ENCODE measurements at regions not wholly inside any gene's neighbourhood (a gene's known extent, or its start where the extent isn't known, plus 50 kb on each side); places are given as distances from the start of the nearest gene placed in this dataset.

GRCh38 chr10:117720931-117721835 lies 178.6 kb downstream of the EMX2 start:
- no peak for DNase-seq

DNA sequence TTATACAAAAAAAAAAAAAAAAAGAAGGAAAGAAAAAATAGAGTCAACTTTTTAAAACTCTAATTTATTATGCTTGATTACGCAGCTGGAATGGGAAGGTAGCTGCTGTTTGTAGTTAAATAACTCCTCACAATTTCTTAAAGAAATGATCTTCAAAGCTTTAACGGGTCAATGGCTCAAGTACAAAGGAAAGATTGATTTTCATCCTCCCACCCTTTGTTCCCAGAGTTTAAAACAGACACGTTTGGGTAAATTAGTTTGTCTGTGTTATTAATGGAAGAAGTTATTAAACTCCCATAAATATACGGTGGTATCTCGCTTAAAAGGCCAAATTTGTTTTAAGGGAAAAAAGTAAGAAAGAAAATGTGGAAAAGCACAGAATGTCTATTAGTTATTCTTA lies 179.3 kb downstream of the EMX2 start:
- DNase-seq = no peak

DNA sequence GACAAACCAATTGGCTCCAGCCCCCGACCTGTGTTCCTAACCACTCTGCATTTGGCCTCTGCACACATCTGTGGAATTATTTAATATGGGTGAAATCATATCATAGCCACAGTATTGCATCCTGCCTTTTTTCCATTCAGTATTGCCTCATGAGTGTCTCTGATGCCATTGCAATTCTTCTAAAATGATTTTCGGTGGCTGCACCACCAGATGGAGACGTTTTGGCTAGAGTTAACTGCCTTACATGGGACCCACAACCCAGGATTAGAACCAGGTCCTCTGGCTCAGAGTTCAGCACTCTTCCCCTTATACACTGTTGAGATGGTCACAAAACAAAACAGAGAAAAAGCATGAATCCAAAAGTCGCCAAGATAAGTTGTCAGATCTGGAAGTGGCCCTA lies 180.8 kb downstream of the EMX2 start:
- no peak for DNase-seq

DNA sequence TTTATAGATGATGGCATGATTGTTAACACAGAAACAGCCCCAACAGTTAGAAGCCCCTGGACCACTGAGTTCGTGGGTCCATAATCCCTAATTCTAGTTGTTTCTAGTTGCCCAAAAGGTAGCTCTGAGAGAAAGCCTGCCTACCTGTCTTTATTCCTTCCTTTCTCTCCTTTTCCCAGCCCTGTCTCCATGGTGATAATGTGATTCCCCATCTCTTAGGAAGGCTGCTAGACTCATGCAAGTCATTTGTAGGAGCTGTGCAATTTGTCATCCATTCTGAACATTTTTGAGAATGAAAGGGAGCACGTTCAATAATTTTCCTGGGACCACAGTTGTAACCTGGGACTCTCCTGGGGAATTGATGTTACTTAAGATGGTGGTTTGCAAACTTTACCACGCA lies 183.4 kb downstream of the EMX2 start:
- DNase-seq = no peak

DNA sequence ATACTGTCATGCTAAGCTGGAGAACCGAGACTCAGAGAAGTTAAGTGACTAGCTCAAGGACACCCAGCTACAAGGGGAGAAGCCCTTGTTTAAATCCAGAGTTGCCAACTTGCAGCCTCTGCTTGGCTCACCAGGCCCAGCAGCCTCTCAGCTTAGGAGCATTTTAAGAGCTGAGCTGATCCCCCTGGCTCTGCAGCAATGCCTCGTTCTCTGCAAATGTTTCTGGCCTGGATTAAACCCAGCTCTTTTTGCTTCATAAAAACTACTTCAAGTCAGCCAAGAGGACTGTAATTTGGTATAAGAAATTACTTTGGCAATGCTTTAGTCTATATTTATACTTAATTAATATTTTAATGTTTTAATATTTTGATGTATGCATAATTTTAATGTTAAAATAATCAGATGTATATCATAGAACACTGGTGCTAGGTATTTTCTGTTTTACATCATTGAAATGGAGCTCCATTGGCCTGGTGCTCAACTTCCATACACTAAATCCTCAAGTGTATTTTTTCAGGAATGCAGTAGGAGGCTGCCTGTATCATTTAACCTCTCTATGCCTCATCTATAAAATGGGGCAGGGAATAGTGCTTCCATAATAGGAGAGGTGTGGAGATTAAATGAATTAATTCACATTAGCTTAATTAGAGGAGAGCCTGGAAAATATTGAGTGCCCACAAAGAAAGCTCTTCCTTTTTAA lies 184.2 kb downstream of the EMX2 start:
- DNase-seq = no peak

- no peak for DNase-seq
Measured at GRCh38 chr10:117727421-117727820, 184.9 kb downstream of the EMX2 start.

- DNase-seq = no peak
Measured at GRCh38 chr10:117728087-117728486, 185.5 kb downstream of the EMX2 start.

- DNase-seq = no peak
Measured at GRCh38 chr10:117729156-117729555, 186.6 kb downstream of the EMX2 start.

DNA sequence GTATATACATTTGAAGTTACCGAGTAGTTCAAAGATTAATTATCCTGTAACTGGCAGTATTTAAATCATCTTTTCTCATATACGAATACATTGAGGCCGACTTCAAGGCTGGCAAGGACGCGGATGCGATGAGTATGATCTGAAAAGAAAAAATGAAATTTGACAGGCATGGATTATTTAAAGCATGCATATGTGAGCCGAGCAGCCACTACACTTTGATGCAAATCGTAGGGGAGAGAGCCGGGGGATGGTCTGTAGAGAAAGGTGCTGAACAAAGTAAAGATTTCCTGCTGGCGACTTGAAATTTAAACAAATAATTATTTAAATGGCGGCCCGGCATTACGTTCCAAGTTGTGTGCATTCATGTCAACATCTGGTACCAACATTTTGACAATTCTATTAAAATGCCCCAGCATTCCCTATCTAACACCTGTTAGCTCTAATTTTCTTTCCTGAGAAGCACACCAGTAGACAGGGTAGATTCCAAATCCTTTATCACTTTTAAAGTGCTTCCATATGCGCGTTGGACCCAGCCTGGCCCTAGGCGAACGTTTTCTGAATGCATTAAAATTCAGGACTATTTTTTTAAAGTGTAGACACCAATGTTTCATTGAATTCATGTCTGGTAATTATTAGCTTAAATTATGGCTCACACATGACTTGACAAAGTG lies 188.7 kb downstream of the EMX2 start:
- no peak for DNase-seq

GRCh38 chr10:117734731-117735405 lies 192.3 kb downstream of the EMX2 start:
- no peak for DNase-seq

GRCh38 chr10:117736655-117737054 lies 194.1 kb downstream of the EMX2 start:
- no peak for DNase-seq

- DNase-seq = no peak
Measured at GRCh38 chr10:117740088-117740487, 197.5 kb downstream of the EMX2 start.

GRCh38 chr10:117740691-117741222 lies 198.2 kb downstream of the EMX2 start:
- DNase-seq = no peak

DNA sequence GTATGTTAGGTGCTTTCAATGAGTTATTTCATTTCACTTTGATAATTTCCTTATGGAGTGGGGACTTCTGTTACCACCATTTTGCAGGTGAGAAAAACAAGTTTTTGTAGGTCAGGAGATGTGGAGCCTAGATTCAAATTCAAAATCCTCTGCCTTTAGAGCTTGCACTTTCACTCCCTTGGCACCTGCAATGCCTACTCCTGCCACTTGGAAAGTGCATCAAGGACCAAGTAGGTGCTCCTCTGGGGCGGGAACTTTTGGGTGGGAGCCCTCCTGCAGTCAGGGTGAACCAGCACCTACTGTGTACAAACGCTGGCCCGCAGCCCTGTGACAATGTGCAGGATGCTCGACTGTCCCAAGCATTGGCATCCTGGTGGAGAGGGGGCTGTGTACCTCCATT lies 199.0 kb downstream of the EMX2 start:
- DNase-seq = no peak

DNA sequence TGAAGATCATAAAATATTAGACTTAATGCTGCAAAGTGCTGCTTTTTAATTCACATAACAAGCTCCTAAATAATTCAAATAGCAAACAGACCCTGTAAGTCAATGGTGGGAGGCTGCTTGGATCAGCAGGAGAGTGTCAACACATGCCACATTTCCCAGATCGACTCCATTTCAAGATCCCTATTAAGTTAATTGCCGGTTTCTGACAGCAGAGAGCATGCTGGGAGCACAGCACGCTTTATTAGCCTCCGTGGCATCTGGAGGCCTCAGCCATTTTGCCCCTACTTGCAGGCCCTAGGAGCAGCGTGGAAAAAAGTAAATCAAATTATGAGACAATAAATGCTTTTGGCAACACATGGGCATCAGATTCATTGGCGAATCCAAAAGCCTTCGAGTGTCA lies 201.0 kb downstream of the EMX2 start:
- no peak for DNase-seq

DNA sequence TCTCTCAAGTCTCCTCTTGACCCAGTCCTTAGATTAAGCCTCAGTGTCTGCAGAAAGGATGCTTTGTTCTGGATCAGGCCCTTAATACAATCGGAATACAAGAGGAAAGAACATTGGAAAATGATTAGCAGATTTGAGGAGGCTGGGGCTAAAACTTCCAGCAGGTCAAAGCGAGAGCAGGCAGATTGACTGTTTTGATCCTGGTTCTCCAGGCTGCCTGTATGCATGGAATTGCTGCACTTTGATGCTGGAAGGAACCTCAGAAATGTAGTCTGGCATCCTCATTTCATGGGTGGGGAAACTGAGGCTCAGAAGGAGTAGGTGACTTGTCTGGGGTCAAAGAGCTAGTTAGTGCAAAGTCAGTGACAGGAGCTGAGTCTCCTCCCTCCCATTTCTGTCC lies 202.8 kb downstream of the EMX2 start:
- no peak for DNase-seq

GRCh38 chr10:117746541-117747448 lies 204.2 kb downstream of the EMX2 start:
- DNase-seq = no peak

DNA sequence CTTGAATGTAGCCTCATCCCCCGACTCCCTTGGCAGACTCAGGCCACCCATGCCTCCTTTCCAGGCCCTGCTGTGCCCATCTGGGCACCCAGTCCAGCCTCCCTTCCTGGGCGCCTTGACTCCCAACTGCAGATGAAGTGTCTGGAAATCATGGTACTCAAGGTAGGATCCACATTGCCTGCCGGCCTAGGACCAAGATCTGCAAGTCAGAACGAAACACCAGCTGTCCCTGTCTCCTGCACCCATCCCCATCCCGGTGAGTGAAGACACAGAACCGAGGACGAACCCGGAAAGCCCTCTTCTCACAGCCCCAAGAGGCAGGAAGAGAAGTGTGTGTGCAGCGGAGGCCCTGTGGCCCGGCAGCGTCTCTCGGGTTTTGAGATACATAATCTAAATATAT lies 205.1 kb downstream of the EMX2 start:
- DNase-seq = no peak

- DNase-seq = no peak
Measured at GRCh38 chr10:117748058-117748457, 205.5 kb downstream of the EMX2 start.

DNA sequence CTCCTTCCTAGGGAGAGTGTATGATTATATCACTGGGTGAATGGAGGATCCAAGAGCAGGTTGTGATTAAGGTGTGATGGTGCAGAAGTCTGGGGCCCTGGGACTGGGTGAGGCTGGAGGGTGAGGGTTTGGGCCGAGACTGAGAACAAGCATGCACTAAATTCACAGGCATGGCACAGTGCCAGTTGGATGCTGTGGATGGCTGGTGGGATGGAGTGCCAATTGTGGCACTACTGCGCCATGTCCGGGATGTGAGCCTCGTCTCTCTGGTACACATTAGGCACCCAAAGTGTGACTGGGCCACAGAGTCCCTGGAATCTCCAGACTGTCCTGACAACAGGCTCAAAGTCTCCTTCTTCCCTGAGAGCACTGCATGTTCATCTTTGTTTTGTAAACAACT lies 208.1 kb downstream of the EMX2 start:
- no peak for DNase-seq

DNA sequence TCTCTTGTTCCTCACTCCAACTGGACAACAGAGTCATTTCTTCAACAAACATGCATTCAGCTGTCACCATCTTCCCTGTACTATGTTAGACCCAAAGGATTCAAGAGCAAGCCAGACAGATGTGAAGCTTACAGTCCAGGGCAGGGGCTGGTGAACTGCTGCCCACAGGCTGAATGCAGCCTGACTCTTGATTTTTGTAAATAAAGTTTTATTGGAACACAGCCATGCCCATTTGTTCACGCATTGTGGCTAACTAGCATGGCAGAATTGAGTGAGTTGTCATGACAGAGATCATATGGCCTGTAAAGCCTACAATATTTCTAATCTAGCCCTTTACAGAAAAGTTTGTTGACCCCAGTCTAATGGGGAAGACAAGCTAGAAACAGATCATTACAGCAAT lies 208.7 kb downstream of the EMX2 start:
- DNase-seq = no peak

- DNase-seq = no peak
Measured at GRCh38 chr10:117752103-117752502, 209.6 kb downstream of the EMX2 start.

Data from NCI-H524 treated with DMSO at 0.1 percent for 48 hours (cell line).